H1 (cell line): ENCODE measurements at regions not wholly inside any gene's neighbourhood (a gene's known extent, or its start where the extent isn't known, plus 50 kb on each side); places are given as distances from the start of the nearest gene placed in this dataset.

Source experiments
- CTCF ChIA-PET: fragments of 300-600 bp; sonication (Branson Sonifier 250); formaldehyde crosslinking; loops from one replicate; lab custom pipeline; 2021; ENCODE audit not compliant: partially characterized antibody; lab: Charles Lee
- POLR2A ChIA-PET: fragments of 300-600 bp; sonication (Branson Sonifier 250); formaldehyde crosslinking; loops from one replicate; lab custom pipeline; 2021; ENCODE audit warnings: inconsistent platforms; ENCODE audit not compliant: partially characterized antibody; lab: Charles Lee
- DNase-seq, 2 experiments: peaks; one replicate each; pipeline versions ENCODE4 v3.0.0 to v3.0.0-alpha.2; 2010 to 2022; ENCODE audit warnings: low spot score in 2 of 2, low read depth in 1 of 2, mixed read lengths in 1 of 2
- FAIRE-seq: peaks from 2 replicates; lab custom pipeline; 2011; peaks lifted over from hg19 to GRCh38; lab: Jason Lieb, UNC
- H2AFZ ChIP-seq: 2 replicates; pipeline ENCODE4 v1.8.1; 2012; ENCODE audit warnings: low read length, inconsistent platforms
- H2AK5ac ChIP-seq: 2 replicates; pipeline ENCODE4 v1.6.1; 2013; ENCODE audit warnings: low read depth, low read length
- H2BK120ac ChIP-seq: replicated peaks from 2 replicates; pipeline ENCODE3; 2013; ENCODE audit warnings: low read depth, low read length, inconsistent platforms
- H2BK12ac ChIP-seq: 2 replicates; pipeline ENCODE4 v1.6.1; 2013; ENCODE audit warnings: low read depth, low read length
- H2BK15ac ChIP-seq: 2 replicates; pipeline ENCODE4 v1.6.1; 2013; ENCODE audit warnings: low read length
- H2BK20ac ChIP-seq: 2 replicates; pipeline ENCODE4 v1.6.1; 2013; ENCODE audit warnings: low read length
- H2BK5ac ChIP-seq: 2 replicates; pipeline ENCODE4 v1.6.1; 2013; ENCODE audit warnings: low read depth, low read length
- H3K14ac ChIP-seq: 2 replicates; pipeline ENCODE4 v1.6.1; 2013; ENCODE audit warnings: inconsistent platforms; ENCODE audit not compliant: insufficient read length
- H3K18ac ChIP-seq: 2 replicates; pipeline ENCODE4 v1.6.1; 2013; ENCODE audit warnings: low read length; ENCODE audit errors: extremely low read depth
- H3K23ac ChIP-seq: 2 replicates; pipeline ENCODE4 v1.6.1; 2013; ENCODE audit warnings: inconsistent platforms; ENCODE audit not compliant: insufficient read length
- H3K23me2 ChIP-seq: 2 replicates; pipeline ENCODE4 v1.6.1; 2013; ENCODE audit warnings: low read depth, low read length
- H3K27ac ChIP-seq: 2 replicates; pipeline ENCODE4 v1.6.1; 2011; ENCODE audit warnings: low read depth, low read length, inconsistent platforms
- H3K27me3 ChIP-seq, 4 experiments: replicated peaks in 1 of 4; 1 replicate in 1 of 4; 2 replicates in 3 of 4; pipeline versions ENCODE4 v1.6.1 to v1.8.1; 2011 to 2013; ENCODE audit warnings: low read length in 3 of 4, mild to moderate bottlenecking in 3 of 4, inconsistent platforms in 2 of 4, mixed read lengths in 2 of 4, moderate library complexity in 1 of 4; ENCODE audit not compliant: control insufficient read depth in 3 of 4, insufficient read depth in 3 of 4; ENCODE audit errors: extremely low read depth in 1 of 4
- H3K36me3 ChIP-seq, 4 experiments: 2 replicates each; pipeline versions ENCODE4 v1.6.1 to v1.8.1; 2011 to 2013; ENCODE audit warnings: mild to moderate bottlenecking in 4 of 4, low read length in 3 of 4, moderate library complexity in 2 of 4, control low read depth in 1 of 4, inconsistent platforms in 1 of 4; ENCODE audit not compliant: insufficient read depth in 4 of 4, control insufficient read depth in 2 of 4
- H3K4ac ChIP-seq: replicated peaks from 2 replicates; pipeline ENCODE3; 2013; ENCODE audit warnings: low read length, low read depth, mixed read lengths, inconsistent platforms; ENCODE audit not compliant: insufficient read length
- H3K4me1 ChIP-seq, 4 experiments: replicated peaks in 1 of 4; 1 replicate in 1 of 4; 2 replicates in 3 of 4; pipeline versions ENCODE4 v1.6.1 to v1.8.1; 2011 to 2013; ENCODE audit warnings: low read length in 3 of 4, inconsistent platforms in 2 of 4, mixed read lengths in 1 of 4; ENCODE audit not compliant: insufficient read depth in 4 of 4, control insufficient read depth in 3 of 4
- H3K4me2 ChIP-seq, 2 experiments: 2 replicates each; pipeline versions ENCODE4 v1.6.1 to v1.8.1; 2011 to 2013; ENCODE audit warnings: low read depth in 2 of 2, low read length in 2 of 2, control low read depth in 1 of 2, inconsistent platforms in 1 of 2, mild to moderate bottlenecking in 1 of 2; ENCODE audit not compliant: insufficient read depth in 1 of 2
- H3K4me3 ChIP-seq, 4 experiments: fragments of 200-600, 300-600 bp in 1 of 4; sonication (generic), shearing (Covaris generic), sonication (Bioruptor Twin) in 1 of 4; 2 replicates each; pipeline versions ENCODE4 v1.5.1 to v1.8.1; 2011 to 2016; ENCODE audit warnings: low read length in 4 of 4, low read depth in 3 of 4, control low read depth in 2 of 4, inconsistent platforms in 2 of 4, mild to moderate bottlenecking in 2 of 4, mixed read lengths in 1 of 4, moderate library complexity in 1 of 4; ENCODE audit not compliant: insufficient read depth in 2 of 4; ENCODE audit errors: extremely low read depth in 1 of 4
- H3K56ac ChIP-seq: replicated peaks from 2 replicates; pipeline ENCODE3; 2013; ENCODE audit warnings: low read depth, mild to moderate bottlenecking, mixed read lengths, low read length, inconsistent platforms; ENCODE audit not compliant: insufficient read length
- H3K79me1 ChIP-seq: 2 replicates; pipeline ENCODE4 v1.6.1; 2013; ENCODE audit warnings: low read depth, low read length, control low read depth
- H3K79me2 ChIP-seq, 2 experiments: 2 replicates each; pipeline versions ENCODE4 v1.6.1 to v1.8.1; 2012 to 2013; ENCODE audit warnings: low read length in 2 of 2, mild to moderate bottlenecking in 2 of 2, inconsistent platforms in 1 of 2; ENCODE audit not compliant: insufficient read depth in 2 of 2, control insufficient read depth in 1 of 2
- H3K9ac ChIP-seq, 4 experiments: replicated peaks in 1 of 4; 1 replicate in 1 of 4; 2 replicates in 3 of 4; pipeline versions ENCODE4 v1.6.1 to v1.8.1; 2011 to 2013; ENCODE audit warnings: low read depth in 3 of 4, low read length in 3 of 4, control low read depth in 2 of 4, mild to moderate bottlenecking in 2 of 4, moderate library complexity in 2 of 4, inconsistent platforms in 1 of 4; ENCODE audit errors: extremely low read depth in 1 of 4
- H3K9me3 ChIP-seq, 2 experiments: 2 replicates each; pipeline versions ENCODE4 v1.6.1 to v1.8.1; 2012 to 2013; ENCODE audit warnings: mild to moderate bottlenecking in 2 of 2, moderate library complexity in 2 of 2, control low read depth in 1 of 2, inconsistent platforms in 1 of 2, low read depth in 1 of 2, low read length in 1 of 2, mixed read lengths in 1 of 2; ENCODE audit not compliant: insufficient read depth in 2 of 2
- H4K20me1 ChIP-seq, 2 experiments: replicated peaks in 1 of 2; 2 replicates each; pipeline versions ENCODE3 to v1.8.1; 2011 to 2013; ENCODE audit warnings: inconsistent platforms in 2 of 2, low read length in 2 of 2, mild to moderate bottlenecking in 1 of 2; ENCODE audit not compliant: insufficient read depth in 2 of 2, control insufficient read depth in 1 of 2
- H4K5ac ChIP-seq: 2 replicates; pipeline ENCODE4 v1.6.1; 2013; ENCODE audit warnings: low read length, low read depth, mixed read lengths, inconsistent platforms; ENCODE audit not compliant: insufficient read length
- H4K8ac ChIP-seq: 2 replicates; pipeline ENCODE4 v1.8.0; 2013; ENCODE audit warnings: mild to moderate bottlenecking, moderate library complexity, low read length, inconsistent platforms; ENCODE audit not compliant: insufficient read depth; ENCODE audit errors: extremely low read depth
- H4K91ac ChIP-seq: replicated peaks from 2 replicates; pipeline ENCODE3; 2013; ENCODE audit warnings: low read length, mixed read lengths, inconsistent platforms; ENCODE audit not compliant: insufficient read length
- CHD2 ChIP-seq: IDR thresholded peaks from 2 replicates; pipeline ENCODE4 v1.6.1; 2012; ENCODE audit warnings: low read length, improper control_type of control experiment
- EGR1 ChIP-seq: IDR thresholded peaks from 2 replicates; pipeline ENCODE4 v1.6.1; 2011; ENCODE audit warnings: low read depth, low read length, borderline replicate concordance
- SP4 ChIP-seq: IDR thresholded peaks from 2 replicates; pipeline ENCODE4 v1.6.1; 2012; ENCODE audit warnings: low read length, inconsistent platforms
- WGBS, 2 experiments: shearing (Covaris generic) in 1 of 2; methylation state at CpG; one replicate each; pipeline versions ENCODE4 v1.1.6 to v1.1.7; 2013 to 2015; ENCODE audit warnings: low lambda C conversion rate in 2 of 2, mixed read lengths in 2 of 2, inconsistent platforms in 1 of 2, low coverage in 1 of 2, missing lambda C conversion rate in 1 of 2; ENCODE audit not compliant: insufficient replicate concordance in 2 of 2, insufficient coverage in 1 of 2, insufficient read length in 1 of 2; ENCODE audit errors: extremely low coverage in 1 of 2, missing lambda C conversion rate in 1 of 2; 5-methylcytosine and 5-hydroxymethylcytosine counted together

DNA sequence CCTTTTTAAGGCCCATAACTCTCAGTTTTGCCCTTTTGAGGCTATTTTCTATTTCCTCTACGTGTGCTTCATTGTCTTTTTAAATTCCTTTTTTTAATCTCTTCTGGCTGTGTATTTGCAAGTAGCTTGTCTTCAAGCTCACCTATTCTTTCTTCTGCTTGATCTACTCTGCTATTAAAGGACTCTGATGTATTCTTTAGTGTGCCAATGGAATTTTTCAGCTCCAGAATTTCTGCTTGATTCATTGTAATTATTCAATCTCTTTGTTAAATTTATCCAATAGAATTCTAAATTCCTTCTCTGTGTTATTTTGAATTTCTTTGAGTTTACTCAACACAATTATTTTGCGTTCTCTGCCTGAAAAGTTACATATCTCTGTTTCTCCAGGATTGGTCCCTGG, 178.7 kb downstream of the FAM170A start:
- Histone ChIP-seq H3K4me3 (no peak overlapping the region), H2BK120ac (no peak overlapping the region), H2AFZ (no peak overlapping the region), H2BK5ac (no peak overlapping the region), H2BK20ac (no peak overlapping the region), H3K27ac (no peak overlapping the region), H2BK15ac (no peak overlapping the region), H3K4me2 (no peak overlapping the region), H3K9ac (no peak overlapping the region), H3K23ac (no peak overlapping the region), H2AK5ac (no peak overlapping the region), H3K18ac (no peak overlapping the region), H4K91ac (no peak overlapping the region), H4K20me1 (no peaks in the 10 kb centered on the region), H3K23me2 (no peaks in the 10 kb centered on the region), H3K27me3 (no peaks in the 10 kb centered on the region), H3K79me2 (no peaks in the 10 kb centered on the region), H3K56ac (no peak overlapping the region), H4K5ac (no peak overlapping the region), H2BK12ac (no peak overlapping the region), H3K14ac (no peak overlapping the region), H3K9me3 (no peaks in the 10 kb centered on the region), H4K8ac (no peak overlapping the region), H3K36me3 (no peaks in the 10 kb centered on the region), H3K4ac (no peak overlapping the region), H3K4me1 (no peaks in the 10 kb centered on the region), H3K79me1 (no peaks in the 10 kb centered on the region)
- DNase-seq (no peak), FAIRE-seq (no peak)
- CTCF ChIA-PET: interaction anchor here (0.9 kb wide), 1 partner anchor 9 kb away, joined by 3 read pairs; no protein-coding TSS in a partner anchor
- 89% methylated on average over 2 of the region's 2 CpGs; no CpG with 5 or more reads in 1 of the 2 experiments for WGBS, 2 experiments
- POLR2A ChIA-PET: no interaction called here
- TF ChIP-seq SP4 (no peak), EGR1 (no peak), CHD2 (no peak)
